GM23338 (cell line): ENCODE measurements at regions not wholly inside any gene's neighbourhood (a gene's known extent, or its start where the extent isn't known, plus 50 kb on each side); places are given as distances from the start of the nearest gene placed in this dataset.

ENCODE experiments used
- ATAC-seq: fragments of 200-7000 bp; cut with Tn5 transposase; 3 replicates; pipeline ENCODE4 v1.9.1; 2020
- DNase-seq: peaks from one replicate; pipeline ENCODE4 v3.0.0-alpha.2; 2015; ENCODE audit warnings: low spot score
- H2AFZ ChIP-seq: fragments of 200-600 bp; sonication (generic); 2 replicates; pipeline ENCODE4 v1.8.0; 2016; ENCODE audit warnings: antibody characterized with exemption, mild to moderate bottlenecking, moderate library complexity
- H3F3A ChIP-seq: fragments of 200-600 bp; sonication (generic); replicated peaks from 2 replicates; pipeline ENCODE4 v1.8.0; 2017; ENCODE audit warnings: antibody characterized with exemption, mixed run types, low read depth
- H3K27ac ChIP-seq: fragments of 200-600 bp; sonication (generic); 2 replicates; pipeline ENCODE4 v1.6.1; 2016; ENCODE audit warnings: low read depth
- H3K27me3 ChIP-seq: fragments of 200-600 bp; sonication (generic); 2 replicates; pipeline ENCODE4 v1.8.0; 2016; ENCODE audit warnings: mild to moderate bottlenecking, mixed run types, moderate library complexity; ENCODE audit not compliant: insufficient read depth
- H3K36me3 ChIP-seq: fragments of 200-600 bp; sonication (generic); 2 replicates; pipeline ENCODE4 v1.8.0; 2016; ENCODE audit warnings: mild to moderate bottlenecking; ENCODE audit not compliant: insufficient read depth
- H3K4me1 ChIP-seq: fragments of 200-600 bp; sonication (generic); 2 replicates; pipeline ENCODE4 v1.8.0; 2016; ENCODE audit warnings: mild to moderate bottlenecking, moderate library complexity; ENCODE audit not compliant: insufficient read depth
- H3K4me2 ChIP-seq: fragments of 200-600 bp; sonication (generic); 2 replicates; pipeline ENCODE4 v1.7.1; 2017; ENCODE audit warnings: mixed run types
- H3K4me3 ChIP-seq: fragments of 200-600 bp; sonication (generic); 2 replicates; pipeline ENCODE4 v1.6.1; 2016; ENCODE audit warnings: mixed run types
- H3K79me2 ChIP-seq: fragments of 200-600 bp; sonication (generic); replicated peaks from 2 replicates; pipeline ENCODE4 v1.8.0; 2017; ENCODE audit warnings: mild to moderate bottlenecking; ENCODE audit not compliant: insufficient read depth
- H3K9me2 ChIP-seq: fragments of 200-600 bp; sonication (generic); 2 replicates; pipeline ENCODE4 v1.8.0; 2017; ENCODE audit not compliant: insufficient read depth
- H4K20me1 ChIP-seq: fragments of 200-600 bp; sonication (generic); replicated peaks from 2 replicates; pipeline ENCODE4 v1.8.0; 2017; ENCODE audit warnings: mild to moderate bottlenecking; ENCODE audit not compliant: insufficient read depth
- H3K27ac Mint-ChIP-seq: 2 replicates; pipeline ENCODE4 v1.8.0; 2020; ENCODE audit warnings: inconsistent platforms, mild to moderate bottlenecking, moderate library complexity, mixed read lengths
- H3K27me3 Mint-ChIP-seq: 3 replicates; pipeline ENCODE4 v1.8.0; 2022; ENCODE audit warnings: low read depth, mild to moderate bottlenecking, moderate library complexity, mixed read lengths, inconsistent platforms; ENCODE audit not compliant: insufficient read depth, poor library complexity
- H3K36me3 Mint-ChIP-seq: 3 replicates; pipeline ENCODE4 v1.8.0; 2021; ENCODE audit warnings: low read depth, mild to moderate bottlenecking, inconsistent platforms, moderate library complexity, mixed read lengths
- H3K4me1 Mint-ChIP-seq: 3 replicates; pipeline ENCODE4 v1.8.0; 2020; ENCODE audit warnings: mild to moderate bottlenecking, inconsistent platforms, mixed read lengths
- H3K4me3 Mint-ChIP-seq: 3 replicates; pipeline ENCODE4 v1.8.0; 2021; ENCODE audit warnings: moderate library complexity, mild to moderate bottlenecking, inconsistent platforms, mixed read lengths
- H3K9me3 Mint-ChIP-seq: 3 replicates; pipeline ENCODE4 v1.8.0; 2020; ENCODE audit warnings: moderate library complexity, mild to moderate bottlenecking, inconsistent platforms, mixed read lengths
- CREB1 ChIP-seq: fragments of 250-450 bp; sonication (Bioruptor Pico); IDR thresholded peaks from 2 replicates; pipeline ENCODE4 v1.5.0; 2020; ENCODE audit warnings: low read depth, mild to moderate bottlenecking, moderate library complexity
- NANOG ChIP-seq: IDR thresholded peaks from 2 replicates; pipeline ENCODE4 v1.6.1; 2016; ENCODE audit warnings: antibody characterized with exemption, borderline replicate concordance
- POLR2AphosphoS5 ChIP-seq: IDR thresholded peaks from 2 replicates; pipeline ENCODE4 v1.6.1; 2016; ENCODE audit warnings: antibody characterized with exemption, low read depth
- STAT1 ChIP-seq: IDR thresholded peaks from one replicate; pipeline ENCODE4 v1.6.1; 2016; ENCODE audit warnings: antibody characterized with exemption; ENCODE audit not compliant: unreplicated experiment
- TF ChIP-seq, protein P1 (sequence below): fragments of 250-450 bp; sonication (Bioruptor Pico); IDR thresholded peaks from 2 replicates; pipeline ENCODE4 v1.5.0; 2020; ENCODE audit warnings: mild to moderate bottlenecking, moderate library complexity

DNA sequence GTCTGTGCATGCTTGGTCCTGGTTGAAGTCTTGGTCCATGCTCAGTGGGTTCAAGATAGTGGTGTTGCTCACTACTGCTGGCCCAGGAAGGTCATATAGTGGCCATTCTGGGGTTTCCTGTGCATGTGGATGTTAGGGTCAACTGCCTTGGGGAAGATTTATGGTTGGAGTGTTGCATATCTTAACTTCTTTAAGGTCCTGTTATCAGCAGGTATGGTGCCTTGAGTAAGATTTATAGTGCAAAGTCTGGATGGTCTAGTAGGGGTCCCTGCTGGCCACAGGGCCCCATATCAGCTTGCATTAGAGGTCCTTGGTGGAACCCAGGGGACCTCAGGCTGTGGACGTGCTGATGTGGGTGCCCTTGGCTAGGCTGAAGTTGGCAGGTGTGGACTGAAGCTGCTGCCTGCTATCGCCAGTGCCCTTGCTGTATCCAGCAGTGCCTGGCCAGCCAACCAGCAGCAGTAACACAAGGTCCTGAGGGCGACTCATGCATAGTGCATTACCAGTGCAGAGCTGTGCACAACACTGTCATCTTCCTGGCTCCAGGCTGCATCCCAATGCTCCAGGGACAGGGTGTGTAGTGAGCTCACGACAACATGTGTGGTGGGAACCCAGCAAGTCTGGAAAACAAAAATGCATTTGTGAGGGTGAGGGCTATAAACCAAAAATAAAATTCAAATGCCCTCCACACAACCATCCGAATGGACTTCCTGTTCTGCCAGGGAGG, 61.0 kb downstream of the BEX3 start (continued):
- TF ChIP-seq, protein P1, sequence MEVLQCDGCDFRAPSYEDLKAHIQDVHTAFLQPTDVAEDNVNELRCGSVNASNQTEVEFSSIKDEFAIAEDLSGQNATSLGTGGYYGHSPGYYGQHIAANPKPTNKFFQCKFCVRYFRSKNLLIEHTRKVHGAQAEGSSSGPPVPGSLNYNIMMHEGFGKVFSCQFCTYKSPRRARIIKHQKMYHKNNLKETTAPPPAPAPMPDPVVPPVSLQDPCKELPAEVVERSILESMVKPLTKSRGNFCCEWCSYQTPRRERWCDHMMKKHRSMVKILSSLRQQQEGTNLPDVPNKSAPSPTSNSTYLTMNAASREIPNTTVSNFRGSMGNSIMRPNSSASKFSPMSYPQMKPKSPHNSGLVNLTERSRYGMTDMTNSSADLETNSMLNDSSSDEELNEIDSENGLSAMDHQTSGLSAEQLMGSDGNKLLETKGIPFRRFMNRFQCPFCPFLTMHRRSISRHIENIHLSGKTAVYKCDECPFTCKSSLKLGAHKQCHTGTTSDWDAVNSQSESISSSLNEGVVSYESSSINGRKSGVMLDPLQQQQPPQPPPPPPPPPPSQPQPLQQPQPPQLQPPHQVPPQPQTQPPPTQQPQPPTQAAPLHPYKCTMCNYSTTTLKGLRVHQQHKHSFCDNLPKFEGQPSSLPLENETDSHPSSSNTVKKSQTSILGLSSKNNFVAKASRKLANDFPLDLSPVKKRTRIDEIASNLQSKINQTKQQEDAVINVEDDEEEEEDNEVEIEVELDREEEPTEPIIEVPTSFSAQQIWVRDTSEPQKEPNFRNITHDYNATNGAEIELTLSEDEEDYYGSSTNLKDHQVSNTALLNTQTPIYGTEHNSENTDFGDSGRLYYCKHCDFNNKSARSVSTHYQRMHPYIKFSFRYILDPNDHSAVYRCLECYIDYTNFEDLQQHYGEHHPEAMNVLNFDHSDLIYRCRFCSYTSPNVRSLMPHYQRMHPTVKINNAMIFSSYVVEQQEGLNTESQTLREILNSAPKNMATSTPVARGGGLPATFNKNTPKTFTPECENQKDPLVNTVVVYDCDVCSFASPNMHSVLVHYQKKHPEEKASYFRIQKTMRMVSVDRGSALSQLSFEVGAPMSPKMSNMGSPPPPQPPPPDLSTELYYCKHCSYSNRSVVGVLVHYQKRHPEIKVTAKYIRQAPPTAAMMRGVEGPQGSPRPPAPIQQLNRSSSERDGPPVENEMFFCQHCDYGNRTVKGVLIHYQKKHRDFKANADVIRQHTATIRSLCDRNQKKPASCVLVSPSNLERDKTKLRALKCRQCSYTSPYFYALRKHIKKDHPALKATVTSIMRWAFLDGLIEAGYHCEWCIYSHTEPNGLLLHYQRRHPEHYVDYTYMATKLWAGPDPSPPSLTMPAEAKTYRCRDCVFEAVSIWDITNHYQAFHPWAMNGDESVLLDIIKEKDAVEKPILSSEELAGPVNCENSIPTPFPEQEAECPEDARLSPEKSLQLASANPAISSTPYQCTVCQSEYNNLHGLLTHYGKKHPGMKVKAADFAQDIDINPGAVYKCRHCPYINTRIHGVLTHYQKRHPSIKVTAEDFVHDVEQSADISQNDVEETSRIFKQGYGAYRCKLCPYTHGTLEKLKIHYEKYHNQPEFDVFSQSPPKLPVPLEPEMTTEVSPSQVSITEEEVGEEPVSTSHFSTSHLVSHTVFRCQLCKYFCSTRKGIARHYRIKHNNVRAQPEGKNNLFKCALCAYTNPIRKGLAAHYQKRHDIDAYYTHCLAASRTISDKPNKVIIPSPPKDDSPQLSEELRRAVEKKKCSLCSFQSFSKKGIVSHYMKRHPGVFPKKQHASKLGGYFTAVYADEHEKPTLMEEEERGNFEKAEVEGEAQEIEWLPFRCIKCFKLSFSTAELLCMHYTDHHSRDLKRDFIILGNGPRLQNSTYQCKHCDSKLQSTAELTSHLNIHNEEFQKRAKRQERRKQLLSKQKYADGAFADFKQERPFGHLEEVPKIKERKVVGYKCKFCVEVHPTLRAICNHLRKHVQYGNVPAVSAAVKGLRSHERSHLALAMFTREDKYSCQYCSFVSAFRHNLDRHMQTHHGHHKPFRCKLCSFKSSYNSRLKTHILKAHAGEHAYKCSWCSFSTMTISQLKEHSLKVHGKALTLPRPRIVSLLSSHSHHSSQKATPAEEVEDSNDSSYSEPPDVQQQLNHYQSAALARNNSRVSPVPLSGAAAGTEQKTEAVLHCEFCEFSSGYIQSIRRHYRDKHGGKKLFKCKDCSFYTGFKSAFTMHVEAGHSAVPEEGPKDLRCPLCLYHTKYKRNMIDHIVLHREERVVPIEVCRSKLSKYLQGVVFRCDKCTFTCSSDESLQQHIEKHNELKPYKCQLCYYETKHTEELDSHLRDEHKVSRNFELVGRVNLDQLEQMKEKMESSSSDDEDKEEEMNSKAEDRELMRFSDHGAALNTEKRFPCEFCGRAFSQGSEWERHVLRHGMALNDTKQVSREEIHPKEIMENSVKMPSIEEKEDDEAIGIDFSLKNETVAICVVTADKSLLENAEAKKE (CRISPR knock-in tag): no peak

DNA sequence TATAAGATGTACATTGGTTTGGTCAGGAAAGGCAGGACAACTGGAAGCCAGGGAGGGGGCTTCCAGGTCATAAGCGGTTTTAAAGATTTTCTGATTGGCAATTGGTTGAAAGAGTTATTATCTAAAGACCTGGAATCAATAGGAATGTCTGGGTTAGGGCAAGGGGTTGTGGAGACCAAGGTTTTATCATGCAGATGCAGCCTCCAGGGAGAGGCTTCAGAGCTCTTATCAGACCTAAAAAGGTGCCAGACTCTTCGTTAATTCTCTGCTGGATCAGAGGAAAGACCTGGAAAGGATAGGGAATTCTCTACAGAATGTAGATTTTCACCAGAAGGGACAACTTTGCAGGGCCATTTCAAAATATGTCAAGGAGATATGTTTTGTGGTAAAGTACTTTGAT, 62.8 kb downstream of the BEX3 start:
- no peak overlapping the region for H2AFZ ChIP-seq
- no peaks in the 10 kb centered on the region for H3K27me3 ChIP-seq
- Mint-ChIP-seq H3K4me3 (no peak overlapping the region), H3K27me3 (no peaks in the 10 kb centered on the region), H3K27ac (no peak overlapping the region), H3K9me3 (no peaks in the 10 kb centered on the region; the same call in 2 of the 3 replicates), H3K4me1 (peaks cover 52% of the 10 kb centered on the region), H3K36me3 (peaks cover 7% of the 10 kb centered on the region)
- peaks cover 25% of the 10 kb centered on the region for H3K4me1 ChIP-seq
- no peaks in the 10 kb centered on the region for H3K36me3 ChIP-seq
- peak overlapping the region; percentile 88 for H3K27ac ChIP-seq
- H4K20me1 ChIP-seq: no peaks in the 10 kb centered on the region
- no peak overlapping the region for H3K4me3 ChIP-seq
- no peaks in the 10 kb centered on the region for H3K9me2 ChIP-seq
- peak; percentile 34 for DNase-seq
- H3K79me2 ChIP-seq: no peaks in the 10 kb centered on the region
- peak overlapping the region; percentile 65 for H3K4me2 ChIP-seq
- peak; percentile 52 for ATAC-seq
- H3F3A ChIP-seq: no peaks in the 10 kb centered on the region
- no peak for TF ChIP-seq CREB1 (CRISPR knock-in tag)
- no peak for TF ChIP-seq POLR2AphosphoS5

DNA sequence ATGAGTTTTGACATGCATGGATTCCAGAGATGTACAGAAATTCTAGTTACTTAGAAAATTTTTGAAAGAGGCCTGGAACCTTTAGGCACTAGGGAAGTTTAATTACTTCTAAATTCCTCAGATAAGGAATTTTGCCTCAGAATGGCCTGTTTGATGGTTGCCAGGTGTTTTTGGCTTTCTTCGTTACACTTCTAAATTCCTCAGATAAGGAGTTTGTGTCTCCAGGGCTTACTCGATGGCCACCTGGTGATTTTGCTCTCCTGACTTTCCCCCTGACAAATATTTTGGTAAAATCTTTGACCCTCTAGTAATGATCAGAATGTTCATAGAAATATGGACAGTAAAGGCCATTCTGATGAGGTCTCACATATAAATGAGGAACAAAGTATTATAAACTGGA, 64.3 kb downstream of the BEX3 start:
- Histone ChIP-seq H3K27me3 (no peaks in the 10 kb centered on the region), H3K27ac (peak overlapping the region; percentile 88), H4K20me1 (no peaks in the 10 kb centered on the region), H3K4me3 (no peak overlapping the region), H3F3A (no peaks in the 10 kb centered on the region), H3K36me3 (no peaks in the 10 kb centered on the region), H3K79me2 (no peaks in the 10 kb centered on the region), H3K4me2 (no peak overlapping the region), H2AFZ (no peak overlapping the region), H3K9me2 (no peaks in the 10 kb centered on the region), H3K4me1 (peaks cover 20% of the 10 kb centered on the region)
- peaks cover 39% of the 10 kb centered on the region for H3K4me1 Mint-ChIP-seq
- H3K36me3 Mint-ChIP-seq: peaks cover under 1% of the 10 kb centered on the region; the same call in 1 of the 3 replicates
- peak; percentile 36 for DNase-seq
- H3K4me3 Mint-ChIP-seq: no peak overlapping the region
- H3K9me3 Mint-ChIP-seq: no peaks in the 10 kb centered on the region
- no peak for ATAC-seq
- H3K27ac Mint-ChIP-seq: no peak overlapping the region
- no peaks in the 10 kb centered on the region for H3K27me3 Mint-ChIP-seq
- TF ChIP-seq NANOG (0 out of 2 replicates have a peak, but pooled peaks have one; percentile 32), STAT1 (no peak)
